NCI-H1694 treated with DMSO at 0.1 percent for 48 hours (cell line): ENCODE measurements at regions not wholly inside any gene's neighbourhood (a gene's known extent, or its start where the extent isn't known, plus 50 kb on each side); places are given as distances from the start of the nearest gene placed in this dataset.
A peak's percentile ranks its signal among the peaks of the same experiment; 100 is the strongest.
"Not testable (repeated sequence)": the region's sequence is repeated elsewhere in the genome, so short reads cannot be mapped to it uniquely, and the experiment has no call there.

ENCODE experiments used
- DNase-seq: peaks from one replicate; lab custom pipeline; 2025; lab: John Stamatoyannopoulos, UW

- DNase-seq, result no peak
Observed at GRCh38 chr5:93359296-93359959, 221.6 kb downstream of the NR2F1-AS1 start.

- DNase-seq, result no peak
Observed at GRCh38 chr5:93358176-93358575, 222.8 kb downstream of the NR2F1-AS1 start.

- no peak for DNase-seq
Observed at GRCh38 chr5:93357686-93358085, 223.3 kb downstream of the NR2F1-AS1 start.

GRCh38 chr5:93355691-93356090 lies 225.3 kb downstream of the NR2F1-AS1 start:
- DNase-seq, result no peak

GRCh38 chr5:93352186-93352585 lies 228.8 kb downstream of the NR2F1-AS1 start:
- no peak for DNase-seq

- no peak for DNase-seq
Observed at GRCh38 chr5:93349613-93350012, 231.4 kb downstream of the NR2F1-AS1 start.

GRCh38 chr5:93348231-93348630 lies 232.8 kb downstream of the NR2F1-AS1 start:
- no peak for DNase-seq

- DNase-seq, result not testable (repeated sequence)
Observed at GRCh38 chr5:93346850-93347249, 234.2 kb downstream of the NR2F1-AS1 start.

- no peak for DNase-seq
Observed at GRCh38 chr5:93346301-93346700, 234.7 kb downstream of the NR2F1-AS1 start.

- DNase-seq, result no peak
Observed at GRCh38 chr5:93343570-93343969, 237.4 kb downstream of the NR2F1-AS1 start.

GRCh38 chr5:93342563-93343061 lies 238.4 kb downstream of the NR2F1-AS1 start:
- peak; percentile 19 for DNase-seq

GRCh38 chr5:93340881-93341280 lies 240.1 kb downstream of the NR2F1-AS1 start:
- DNase-seq, result no peak

GRCh38 chr5:93337138-93337537 lies 243.9 kb downstream of the NR2F1-AS1 start:
- DNase-seq, result no peak

GRCh38 chr5:93336330-93337110 lies 244.5 kb downstream of the NR2F1-AS1 start:
- DNase-seq, result no peak

- DNase-seq, result no peak
Observed at GRCh38 chr5:93331863-93332262, 249.2 kb downstream of the NR2F1-AS1 start.

GRCh38 chr5:93331241-93331640 lies 249.8 kb downstream of the NR2F1-AS1 start:
- no peak for DNase-seq

- DNase-seq, result no peak
Observed at GRCh38 chr5:93330506-93330905, 250.5 kb downstream of the NR2F1-AS1 start.

- DNase-seq, result no peak
Observed at GRCh38 chr5:93329756-93330155, 251.3 kb downstream of the NR2F1-AS1 start.

- no peak for DNase-seq
Observed at GRCh38 chr5:93328833-93329232, 252.2 kb downstream of the NR2F1-AS1 start.

- DNase-seq, result no peak
Observed at GRCh38 chr5:93327605-93328004, 253.4 kb downstream of the NR2F1-AS1 start.

- no peak for DNase-seq
Observed at GRCh38 chr5:93325946-93326345, 255.1 kb downstream of the NR2F1-AS1 start.

- no peak for DNase-seq
Observed at GRCh38 chr5:93322974-93323860, 257.8 kb downstream of the NR2F1-AS1 start.
